DMS114 treated with DMSO at 0.1 percent for 48 hours (cell line): ENCODE measurements at regions not wholly inside any gene's neighbourhood (a gene's known extent, or its start where the extent isn't known, plus 50 kb on each side); places are given as distances from the start of the nearest gene placed in this dataset.

Source experiments
- DNase-seq: peaks from one replicate; lab custom pipeline; 2025; ENCODE audit not compliant: unreplicated experiment; lab: John Stamatoyannopoulos, UW

GRCh38 chr9:129320575-129321285 is 142.7 kb upstream of the IER5L start:
- no peak for DNase-seq

DNA sequence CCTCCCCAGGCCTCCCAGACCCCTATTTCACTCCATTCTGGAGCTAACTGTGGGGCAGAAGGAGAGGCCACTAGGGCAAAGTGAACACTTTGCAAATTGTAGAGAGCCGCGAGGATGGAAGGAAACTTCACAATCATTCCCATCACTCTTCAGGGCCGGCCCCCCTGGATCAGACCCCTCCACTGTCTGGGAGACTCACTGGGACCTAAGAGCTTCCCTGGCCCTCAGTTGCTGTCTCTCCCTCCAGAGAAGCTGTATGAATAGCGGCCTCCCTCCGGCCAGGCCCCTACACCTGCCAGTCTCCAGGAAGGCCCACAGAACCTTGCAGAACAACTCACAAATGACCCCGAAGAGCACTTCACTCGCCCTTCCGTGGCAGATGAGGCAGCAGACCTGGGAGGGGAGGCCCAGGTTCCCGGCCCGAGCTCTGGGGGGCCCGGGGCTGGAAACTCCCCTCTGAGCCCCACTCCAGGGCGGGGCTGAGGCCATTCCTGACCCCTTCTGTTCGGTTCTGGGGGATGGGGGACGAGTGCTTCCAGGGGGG is 141.9 kb upstream of the IER5L start:
- no peak for DNase-seq

- no peak for DNase-seq
These were observed 141.2 kb upstream of the IER5L start for GRCh38 chr9:129319076-129319937.

GRCh38 chr9:129318121-129319075 is 140.3 kb upstream of the IER5L start:
- no peak for DNase-seq

DNA sequence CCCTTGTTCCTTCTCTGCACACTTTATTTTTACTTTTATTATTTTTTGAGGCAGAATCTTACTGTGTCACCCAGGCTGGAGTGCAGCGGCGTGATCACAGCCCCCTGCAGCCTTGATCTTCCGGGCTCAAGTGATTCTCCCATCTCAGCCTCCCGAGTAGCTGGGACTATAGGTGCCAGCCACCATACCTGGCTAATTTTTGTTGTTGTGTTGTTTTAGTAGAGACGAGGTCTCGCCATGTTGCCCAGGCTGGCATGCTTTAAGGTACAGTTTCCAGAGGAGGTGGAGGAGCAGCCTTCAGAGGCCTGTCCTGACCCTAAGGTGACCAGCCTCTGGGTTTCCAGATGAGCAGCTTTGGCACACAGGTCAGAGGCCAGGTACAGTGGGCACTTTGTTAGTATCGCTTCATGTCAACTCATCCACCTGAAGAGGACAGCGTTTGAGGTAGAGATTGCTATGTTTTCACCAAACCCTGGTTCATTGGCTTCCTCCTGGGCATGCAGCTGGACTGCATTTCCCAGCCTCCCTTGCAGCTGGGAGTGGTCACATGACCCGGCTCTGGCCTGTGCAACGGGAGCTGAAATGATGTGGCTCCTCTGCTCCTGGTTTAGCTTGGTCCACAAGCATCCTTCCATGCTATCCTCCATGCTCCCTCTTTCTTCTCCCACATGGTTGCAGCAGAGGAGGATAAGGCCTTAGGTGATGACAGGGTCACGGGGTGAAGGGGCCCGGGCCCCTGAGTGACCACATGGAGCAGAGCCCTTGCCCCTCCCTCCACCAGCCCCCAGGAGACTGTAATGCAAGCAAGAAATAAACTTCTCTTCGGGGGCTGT is 139.3 kb upstream of the IER5L start:
- DNase-seq: peak; percentile 5

GRCh38 chr9:129316281-129317030 is 138.4 kb upstream of the IER5L start:
- DNase-seq: no peak

GRCh38 chr9:129313331-129313955 is 135.4 kb upstream of the IER5L start:
- no peak for DNase-seq

- no peak for DNase-seq
These were observed 134.4 kb upstream of the IER5L start for GRCh38 chr9:129312251-129313122.

- no peak for DNase-seq
These were observed 133.6 kb upstream of the IER5L start for GRCh38 chr9:129311643-129312042.

- DNase-seq: no peak
These were observed 132.7 kb upstream of the IER5L start for GRCh38 chr9:129310666-129311350.

- no peak for DNase-seq
These were observed 131.8 kb upstream of the IER5L start for GRCh38 chr9:129309906-129310305.

GRCh38 chr9:129309041-129309430 is 131.0 kb upstream of the IER5L start:
- DNase-seq: no peak

GRCh38 chr9:129307227-129307970 is 129.3 kb upstream of the IER5L start:
- DNase-seq: no peak

DNA sequence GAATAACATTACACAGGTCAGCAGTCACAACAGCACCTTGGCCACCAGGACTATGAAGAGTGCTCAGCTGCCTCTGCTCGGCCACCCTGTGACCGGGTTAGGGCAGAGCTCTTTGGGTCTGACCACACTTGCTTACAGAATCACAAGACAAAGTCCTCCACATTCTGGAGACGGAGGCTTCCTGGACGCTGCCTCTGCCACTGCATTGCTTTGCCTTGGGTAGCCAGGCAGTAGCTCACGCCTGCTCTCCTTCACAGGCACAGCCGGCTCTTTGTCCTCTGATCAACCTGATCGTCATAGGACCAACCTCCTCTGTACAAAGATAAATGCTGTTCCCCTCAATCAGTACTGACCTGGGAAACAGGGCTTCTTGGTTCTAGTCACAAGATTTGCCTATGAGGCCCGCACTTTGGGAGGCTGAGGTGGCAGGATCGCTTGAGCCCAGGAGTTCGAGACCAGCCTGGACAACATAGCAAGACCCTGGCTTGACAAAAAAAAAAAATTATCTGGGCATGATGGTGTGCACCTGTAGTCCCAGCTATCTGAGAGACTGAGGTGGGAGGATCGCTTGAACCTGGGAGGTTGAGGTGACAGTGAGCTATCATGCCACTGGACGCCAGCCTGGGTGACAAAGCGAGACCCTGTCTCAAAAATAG is 128.4 kb upstream of the IER5L start:
- no peak for DNase-seq

- DNase-seq: no peak
These were observed 127.2 kb upstream of the IER5L start for GRCh38 chr9:129305246-129305645.

GRCh38 chr9:129301941-129302340 is 123.9 kb upstream of the IER5L start:
- DNase-seq: no peak
